Activated T-cell treated with anti-CD3 and anti-CD28 coated beads, Interleukin-2, amount 50 U/mL, for 48 hours (primary cell): ENCODE measurements at regions not wholly inside any gene's neighbourhood (a gene's known extent, or its start where the extent isn't known, plus 50 kb on each side); places are given as distances from the start of the nearest gene placed in this dataset.

ENCODE experiments used
- DNase-seq, 2 experiments: peaks; one replicate each; pipeline ENCODE4 v3.0.0-alpha.2; 2020

GRCh38 chr5:6194261-6194875 lies 184.0 kb downstream of the MED10 start:
- DNase-seq: no peak

GRCh38 chr5:6193310-6193709 lies 185.0 kb downstream of the MED10 start:
- DNase-seq: no peak

- no peak for DNase-seq
Measured at GRCh38 chr5:6190838-6191237, 187.5 kb downstream of the MED10 start.

DNA sequence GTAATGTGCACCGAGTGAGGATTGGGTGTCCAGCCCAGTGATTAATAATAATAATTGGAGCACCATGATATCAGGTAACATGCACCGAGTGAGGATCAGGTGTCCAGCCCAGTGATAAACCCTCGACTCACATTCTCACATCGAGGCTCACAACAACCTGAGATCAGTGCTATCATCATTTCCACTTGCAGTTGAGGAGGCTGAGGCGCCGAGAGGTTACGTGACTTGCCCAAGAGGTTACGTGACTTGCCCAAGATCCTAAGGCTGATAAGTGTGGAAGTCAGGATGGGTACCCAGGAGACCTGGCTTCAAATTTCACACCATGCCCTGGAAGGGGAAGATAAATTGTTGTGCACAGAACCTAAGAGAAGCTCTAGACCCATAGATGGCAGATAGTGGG lies 189.4 kb downstream of the MED10 start:
- DNase-seq: no peak

DNA sequence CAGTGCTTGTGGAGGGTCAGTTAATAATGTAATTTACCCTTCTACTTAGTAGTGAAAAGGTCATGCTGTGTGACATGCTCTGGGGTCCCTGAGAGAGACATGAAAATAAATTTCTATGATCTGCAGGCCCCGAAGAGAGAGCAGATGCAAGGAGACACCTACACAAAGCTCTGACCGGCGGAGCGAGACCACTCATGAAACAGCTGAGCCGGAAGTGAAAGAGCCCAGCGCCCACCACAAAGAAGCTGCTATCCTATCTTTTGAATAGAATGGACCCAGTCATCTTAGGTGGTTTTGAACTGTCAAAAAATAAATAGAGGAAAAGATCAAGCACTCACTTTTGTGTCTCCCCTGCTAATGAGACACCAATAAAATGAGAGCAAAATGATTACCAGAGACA lies 190.0 kb downstream of the MED10 start:
- no peak for DNase-seq

- DNase-seq: no peak
Measured at GRCh38 chr5:6187501-6187900, 190.8 kb downstream of the MED10 start.

DNA sequence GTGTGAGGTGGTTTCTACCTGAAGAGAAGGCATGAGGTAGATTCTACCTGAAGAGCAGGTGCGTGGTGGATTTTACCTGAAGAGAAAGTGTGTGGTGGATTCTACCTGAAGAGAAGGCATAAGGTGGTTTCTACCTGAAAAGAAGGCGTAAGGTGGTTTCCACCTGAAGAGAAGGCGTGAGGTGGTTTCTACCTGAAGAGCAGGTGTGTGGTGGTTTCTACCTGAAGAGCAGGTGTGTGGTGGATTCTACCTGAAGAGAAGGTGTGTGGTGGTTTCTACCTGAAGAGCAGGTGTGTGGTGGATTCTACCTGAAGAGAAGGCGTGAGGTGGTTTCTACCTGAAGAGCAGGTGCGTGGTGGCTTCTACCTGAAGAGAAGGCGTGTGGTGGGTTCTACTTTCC lies 192.8 kb downstream of the MED10 start:
- DNase-seq: no peak

DNA sequence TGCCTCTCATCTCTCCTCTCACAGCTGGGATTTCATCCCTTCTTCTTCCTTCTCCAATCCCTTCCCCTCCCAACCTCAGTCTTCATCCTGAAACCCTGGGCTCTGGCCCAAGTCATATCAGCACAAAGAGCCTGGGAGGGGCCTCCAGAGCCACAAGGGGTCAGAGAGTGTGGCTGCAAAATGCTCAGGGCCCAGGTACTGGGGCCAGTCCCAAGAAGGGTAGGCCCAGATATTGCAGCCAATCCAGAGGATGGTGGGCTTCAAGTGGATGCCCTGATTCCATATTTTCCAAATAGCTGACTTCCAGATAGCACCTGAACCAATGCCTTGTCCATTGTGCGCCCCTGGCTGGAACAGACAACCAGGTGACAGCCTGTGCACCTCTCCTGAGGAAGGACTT lies 193.9 kb downstream of the MED10 start:
- DNase-seq: no peak

DNA sequence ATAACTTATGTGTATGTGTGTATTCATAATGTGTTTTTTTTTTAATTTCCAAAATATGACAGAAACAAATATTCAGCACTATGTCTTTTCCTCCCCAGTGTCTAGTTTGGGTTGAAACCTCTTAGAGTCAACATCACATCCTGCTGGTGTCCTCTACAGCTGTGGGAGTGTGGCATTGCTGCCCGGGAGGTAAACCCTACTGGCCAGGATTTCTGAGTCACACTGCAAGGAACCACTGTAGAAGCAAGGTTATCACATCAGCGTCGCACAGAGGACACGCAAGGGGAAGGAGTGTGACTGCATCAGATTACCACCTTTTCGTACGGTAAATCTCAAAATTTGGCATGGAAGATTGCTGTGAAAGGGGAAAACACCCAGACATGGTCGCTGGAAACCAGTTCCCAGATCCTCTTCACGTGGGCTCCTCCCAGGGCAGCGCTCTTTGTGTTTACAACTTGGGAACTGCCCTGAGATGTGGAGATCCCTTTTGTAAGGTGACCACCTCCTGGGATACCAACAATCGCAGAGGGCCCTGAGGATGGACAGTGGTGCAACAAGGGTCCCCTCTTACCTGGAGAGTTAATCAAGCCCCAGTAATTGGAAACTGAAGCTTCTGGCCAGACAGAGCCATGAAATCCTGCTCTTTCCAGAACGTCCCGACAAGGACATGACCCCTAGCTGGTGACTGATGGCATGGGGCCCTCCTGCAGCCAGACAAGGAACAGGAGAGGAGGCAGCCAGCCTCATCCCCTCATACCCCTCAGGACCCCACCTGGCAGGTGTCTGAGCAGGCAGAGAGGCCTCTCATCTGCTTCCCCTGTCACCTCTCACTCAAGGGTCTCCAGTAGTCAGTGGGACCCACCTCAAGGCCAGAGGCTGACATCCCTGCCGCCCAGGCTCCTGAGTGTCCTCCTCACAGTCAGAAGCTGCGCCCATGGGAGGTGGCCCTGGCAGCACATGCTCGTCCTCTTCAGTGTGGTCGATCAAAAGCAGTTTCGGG lies 194.7 kb downstream of the MED10 start:
- no peak for DNase-seq

DNA sequence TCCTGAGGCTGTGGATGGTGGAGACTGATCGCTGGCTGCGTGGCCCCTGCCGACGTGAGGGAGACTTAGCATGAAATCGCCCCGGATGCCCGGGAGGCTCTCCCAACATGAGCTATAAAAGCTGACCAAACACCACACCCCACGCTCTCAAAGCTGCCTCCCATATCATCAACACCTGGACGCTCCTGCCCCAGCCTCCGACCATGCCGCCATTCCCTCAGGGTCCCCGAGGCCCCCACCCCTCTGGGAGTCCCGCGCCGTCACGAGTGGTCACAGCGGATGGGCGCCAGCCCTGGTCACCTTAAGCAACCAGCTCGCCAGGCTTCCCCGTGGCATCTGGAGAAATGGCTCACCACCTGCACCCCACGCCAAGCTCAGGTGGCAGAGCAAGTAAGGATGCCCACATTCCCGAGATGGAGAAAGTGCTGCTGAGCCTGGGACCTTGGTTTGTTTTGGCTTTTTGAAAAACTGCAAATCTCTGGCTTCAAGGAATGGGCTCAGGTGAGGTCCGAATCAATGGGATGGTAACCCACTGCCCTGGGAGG lies 196.0 kb downstream of the MED10 start:
- DNase-seq: no peak

GRCh38 chr5:6181871-6182270 lies 196.5 kb downstream of the MED10 start:
- no peak for DNase-seq

GRCh38 chr5:6181147-6181729 lies 197.1 kb downstream of the MED10 start:
- DNase-seq: no peak

- DNase-seq: no peak
Measured at GRCh38 chr5:6180231-6180872, 198.0 kb downstream of the MED10 start.

GRCh38 chr5:6178846-6179532 lies 199.4 kb downstream of the MED10 start:
- DNase-seq: no peak

- no peak for DNase-seq
Measured at GRCh38 chr5:6177926-6178325, 200.4 kb downstream of the MED10 start.

DNA sequence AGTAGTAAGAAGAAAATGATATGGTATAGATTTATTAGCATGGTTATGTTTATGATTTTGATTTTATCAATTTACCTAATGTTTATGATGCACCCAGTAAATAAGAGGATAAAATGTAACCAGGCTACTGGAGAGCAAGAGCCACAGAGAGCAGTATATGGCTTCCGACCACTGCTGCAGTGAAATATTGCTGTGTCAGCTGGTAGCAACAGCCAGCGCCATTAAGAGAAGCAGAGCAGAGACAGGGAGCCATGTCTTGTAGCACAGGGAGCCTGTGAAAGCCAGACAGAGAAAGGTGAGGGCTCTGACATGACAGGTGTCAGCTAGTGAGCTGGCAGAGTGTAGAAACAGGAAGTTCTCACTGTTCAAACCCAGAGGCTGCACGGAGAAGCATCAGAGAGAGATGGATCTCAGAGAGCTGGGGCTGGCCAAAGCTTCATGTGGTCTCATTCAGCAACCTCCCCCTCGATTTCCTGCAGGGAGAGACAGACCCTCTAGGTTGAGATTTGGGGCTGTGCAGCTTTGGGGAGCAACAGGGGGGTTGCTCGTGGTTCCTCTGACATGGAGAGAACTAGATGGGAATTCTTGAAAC lies 202.1 kb downstream of the MED10 start:
- DNase-seq: no peak

DNA sequence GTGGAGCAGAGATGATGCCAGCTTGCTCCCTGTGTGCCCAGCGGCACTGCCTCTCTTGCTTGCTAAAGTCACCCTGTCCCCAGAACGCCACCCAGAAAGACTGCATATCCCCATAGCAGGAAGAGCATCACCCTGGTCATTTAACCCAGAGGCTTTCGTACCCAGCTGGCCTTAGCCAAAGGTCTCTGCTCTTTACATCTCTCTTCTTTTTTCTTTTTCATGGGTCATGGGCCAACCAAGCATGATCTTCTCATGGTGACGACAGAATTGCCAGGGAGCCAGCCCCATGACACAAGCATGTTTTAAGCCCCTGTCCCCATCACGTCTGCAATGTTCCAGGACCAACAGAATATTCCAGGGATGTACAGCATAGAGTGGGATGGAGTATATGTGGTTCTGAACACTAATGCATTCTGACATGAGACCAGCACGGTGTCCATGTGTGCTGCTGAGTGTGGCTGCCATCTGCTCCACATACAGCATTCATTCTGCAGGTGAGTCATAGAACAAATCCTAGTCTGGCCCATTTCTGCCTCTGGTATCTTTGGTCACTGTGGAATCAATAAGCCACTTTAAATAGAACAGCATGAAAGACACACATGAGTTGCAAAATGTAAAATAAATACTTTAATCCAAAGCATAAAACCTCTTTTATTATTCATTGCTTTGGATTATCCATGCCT lies 203.0 kb downstream of the MED10 start:
- DNase-seq: no peak

- DNase-seq: no peak
Measured at GRCh38 chr5:6169660-6170059, 208.7 kb downstream of the MED10 start.

- no peak for DNase-seq
Measured at GRCh38 chr5:6166698-6167394, 211.5 kb downstream of the MED10 start.

GRCh38 chr5:6163913-6164312 lies 214.4 kb downstream of the MED10 start:
- DNase-seq: no peak

DNA sequence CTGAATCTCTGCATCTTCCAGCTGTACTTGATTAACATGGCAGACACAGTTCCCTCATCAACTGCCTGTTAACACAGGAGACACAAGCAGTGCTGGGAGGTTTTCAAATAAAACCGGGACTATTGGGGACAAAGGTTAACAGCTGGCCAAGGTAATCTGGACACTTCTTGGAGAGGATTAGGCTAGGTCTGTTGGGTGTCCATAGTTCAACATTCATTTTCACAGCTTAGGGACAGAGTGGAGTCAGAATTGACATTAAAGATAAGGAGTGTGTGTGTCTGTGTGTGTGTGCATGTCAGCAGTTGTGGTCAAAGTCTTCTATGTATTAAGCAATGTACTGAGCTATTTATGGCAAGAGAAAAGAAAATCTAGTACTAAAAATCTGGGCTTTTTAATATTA lies 216.2 kb downstream of the MED10 start:
- no peak for DNase-seq
